ENCODE measurements at regions not wholly inside any gene's neighbourhood (a gene's known extent, or its start where the extent isn't known, plus 50 kb on each side); places are given as distances from the start of the nearest gene placed in this dataset.
"Not testable (repeated sequence)": the region's sequence is repeated elsewhere in the genome, so short reads cannot be mapped to it uniquely, and the experiment has no call there.

GRCh38 chr1:222057162-222057561 lies 315.3 kb upstream of the DUSP10 start:
- H3K9me3 ChIP-seq (ENCODE audit: control insufficient read depth in 1 of 2, low read length in 2 of 2), result no peaks in the 10 kb centered on the region
- H3K4me1 ChIP-seq (ENCODE audit: control insufficient read depth in 1 of 2, insufficient read depth in 2 of 2, low read length in 2 of 2), result no peaks in the 10 kb centered on the region
- H3K4me3 ChIP-seq (ENCODE audit: low read depth in 1 of 2, low read length in 2 of 2), result no peak overlapping the region
- H3K36me3 ChIP-seq (ENCODE audit: control insufficient read depth in 1 of 2, insufficient read depth in 2 of 2, low read length in 2 of 2), result no peaks in the 10 kb centered on the region
- H3K27ac ChIP-seq (ENCODE audit: low read length), result no peak overlapping the region
- no peaks in the 10 kb centered on the region for H3K27me3 ChIP-seq (ENCODE audit: low read depth, low read length)

DNA sequence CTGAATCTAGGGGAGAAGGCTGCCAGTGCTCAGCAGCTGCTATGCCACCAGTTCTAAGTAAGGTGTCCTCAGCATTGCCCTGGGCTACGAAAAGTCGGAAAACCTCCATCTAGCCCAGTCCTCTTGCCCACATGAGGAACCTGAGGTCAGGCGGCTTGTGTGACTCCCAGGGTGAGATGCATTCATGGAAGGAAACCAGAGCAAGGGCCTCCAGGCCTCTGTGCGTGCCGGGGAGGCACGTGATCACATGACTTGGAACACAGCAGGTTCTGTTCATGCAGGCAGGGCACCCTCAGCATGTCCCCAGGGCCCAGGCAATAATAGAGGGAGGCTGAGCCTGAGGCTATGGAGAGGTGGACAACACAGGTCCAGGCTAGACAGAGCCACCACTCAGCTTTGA lies 312.5 kb upstream of the DUSP10 start:
- H3K36me3 ChIP-seq (ENCODE audit: control insufficient read depth in 1 of 2, insufficient read depth in 2 of 2, low read length in 2 of 2), result no peaks in the 10 kb centered on the region
- H3K27me3 ChIP-seq (ENCODE audit: low read depth, low read length), result no peaks in the 10 kb centered on the region
- no peak overlapping the region for H3K27ac ChIP-seq (ENCODE audit: low read length)

DNA sequence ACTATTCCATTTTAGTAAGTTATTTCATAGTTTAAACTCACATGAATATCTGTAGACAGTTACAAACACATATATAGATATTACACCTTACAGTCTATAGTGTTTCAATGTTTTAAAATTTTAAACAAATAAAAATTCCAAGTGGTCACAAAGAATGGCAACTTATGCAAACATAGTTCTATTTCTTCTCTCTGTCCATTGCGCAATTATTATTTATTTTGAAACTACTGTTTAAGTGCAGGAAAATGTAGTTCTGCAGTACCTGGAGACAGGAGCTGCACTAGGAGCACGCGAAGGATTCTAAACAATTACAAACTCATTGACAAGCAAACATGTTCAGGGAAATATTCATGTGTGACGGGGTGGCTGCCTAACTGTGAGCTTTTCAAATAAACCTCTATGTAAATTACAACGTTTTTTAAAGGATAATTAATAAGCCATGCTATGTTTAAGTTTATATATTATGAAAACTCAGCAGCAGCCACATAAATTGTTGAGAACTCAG lies 312.0 kb upstream of the DUSP10 start:
- Histone ChIP-seq H3K4me1 (ENCODE audit: control insufficient read depth in 1 of 2, insufficient read depth in 2 of 2, low read length in 2 of 2) (no peaks in the 10 kb centered on the region), H3K4me3 (ENCODE audit: low read depth in 1 of 2, low read length in 2 of 2) (no peak overlapping the region), H3K36me3 (ENCODE audit: control insufficient read depth in 1 of 2, insufficient read depth in 2 of 2, low read length in 2 of 2) (no peaks in the 10 kb centered on the region), H3K27ac (ENCODE audit: low read length) (no peak overlapping the region), H3K27me3 (ENCODE audit: low read depth, low read length) (no peaks in the 10 kb centered on the region), H3K9me3 (ENCODE audit: control insufficient read depth in 1 of 2, low read length in 2 of 2) (no peaks in the 10 kb centered on the region)

More for the DNA sequence above, 312.5 kb upstream of the DUSP10 start:
- Histone ChIP-seq H3K9me3 (ENCODE audit: control insufficient read depth in 1 of 2, low read length in 2 of 2) (no peaks in the 10 kb centered on the region), H3K4me3 (ENCODE audit: low read depth in 1 of 2, low read length in 2 of 2) (no peak overlapping the region), H3K4me1 (ENCODE audit: control insufficient read depth in 1 of 2, insufficient read depth in 2 of 2, low read length in 2 of 2) (no peaks in the 10 kb centered on the region)

GRCh38 chr1:222051311-222051710 lies 309.4 kb upstream of the DUSP10 start:
- H3K27me3 ChIP-seq (ENCODE audit: low read depth, low read length); H3K4me1 ChIP-seq (ENCODE audit: control insufficient read depth in 1 of 2, insufficient read depth in 2 of 2, low read length in 2 of 2); H3K27ac ChIP-seq (ENCODE audit: low read length); H3K9me3 ChIP-seq (ENCODE audit: control insufficient read depth in 1 of 2, low read length in 2 of 2); H3K36me3 ChIP-seq (ENCODE audit: control insufficient read depth in 1 of 2, insufficient read depth in 2 of 2, low read length in 2 of 2); H3K4me3 ChIP-seq (ENCODE audit: low read depth in 1 of 2, low read length in 2 of 2): not testable (repeated sequence)

DNA sequence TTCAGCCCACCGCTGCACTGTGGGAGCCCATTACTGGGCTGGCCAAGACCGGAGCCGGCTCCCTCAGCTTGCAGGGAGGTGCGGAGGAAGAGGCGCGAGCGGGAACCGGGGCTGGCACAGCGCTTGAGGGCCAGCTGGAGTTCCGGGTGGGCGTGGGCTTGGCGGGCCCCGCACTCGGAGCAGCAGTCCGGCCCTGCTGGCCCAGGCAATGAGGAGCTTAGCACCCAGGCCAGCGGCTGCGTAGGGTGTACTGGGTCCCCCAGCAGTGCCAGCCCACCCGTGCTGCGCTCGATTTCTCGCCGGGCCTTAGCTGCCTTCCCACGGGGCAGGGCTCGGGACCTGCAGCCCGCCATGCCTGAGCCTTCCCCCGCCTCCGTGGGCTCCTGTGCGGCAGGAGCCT lies 307.8 kb upstream of the DUSP10 start:
- H3K4me3 ChIP-seq (ENCODE audit: low read depth in 1 of 2, low read length in 2 of 2); H3K36me3 ChIP-seq (ENCODE audit: control insufficient read depth in 1 of 2, insufficient read depth in 2 of 2, low read length in 2 of 2); H3K4me1 ChIP-seq (ENCODE audit: control insufficient read depth in 1 of 2, insufficient read depth in 2 of 2, low read length in 2 of 2); H3K27ac ChIP-seq (ENCODE audit: low read length); H3K9me3 ChIP-seq (ENCODE audit: control insufficient read depth in 1 of 2, low read length in 2 of 2); H3K27me3 ChIP-seq (ENCODE audit: low read depth, low read length): not testable (repeated sequence)

DNA sequence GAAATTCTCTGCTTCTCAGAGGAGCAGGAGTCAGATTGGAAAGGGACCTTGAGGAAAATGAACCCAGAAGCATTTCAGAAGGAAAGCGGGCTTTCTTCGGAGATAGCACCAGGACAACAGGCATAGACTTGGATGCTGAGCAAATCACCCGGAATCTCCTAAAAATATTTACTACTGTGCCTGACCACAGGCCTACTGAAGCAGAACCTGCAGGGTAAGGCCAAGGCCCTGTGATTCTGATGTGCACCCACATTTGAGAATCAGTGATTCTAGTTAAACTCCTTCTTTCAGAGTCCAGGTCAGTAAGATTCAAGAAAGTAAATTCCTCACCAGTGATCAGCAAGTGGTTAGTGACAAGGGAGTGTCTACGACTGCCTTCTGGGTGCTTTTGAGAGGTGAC lies 307.3 kb upstream of the DUSP10 start:
- Histone ChIP-seq H3K27ac (ENCODE audit: low read length) (no peak overlapping the region), H3K4me3 (ENCODE audit: low read depth in 1 of 2, low read length in 2 of 2) (no peak overlapping the region), H3K9me3 (ENCODE audit: control insufficient read depth in 1 of 2, low read length in 2 of 2) (no peaks in the 10 kb centered on the region), H3K27me3 (ENCODE audit: low read depth, low read length) (no peaks in the 10 kb centered on the region), H3K4me1 (ENCODE audit: control insufficient read depth in 1 of 2, insufficient read depth in 2 of 2, low read length in 2 of 2) (peaks cover 0 to 8% of the 10 kb centered on the region in 2 donors), H3K36me3 (ENCODE audit: control insufficient read depth in 1 of 2, insufficient read depth in 2 of 2, low read length in 2 of 2) (no peaks in the 10 kb centered on the region)

- Histone ChIP-seq H3K36me3 (ENCODE audit: control insufficient read depth in 1 of 2, insufficient read depth in 2 of 2, low read length in 2 of 2) (no peaks in the 10 kb centered on the region), H3K27ac (ENCODE audit: low read length) (no peak overlapping the region), H3K4me3 (ENCODE audit: low read depth in 1 of 2, low read length in 2 of 2) (no peak overlapping the region), H3K9me3 (ENCODE audit: control insufficient read depth in 1 of 2, low read length in 2 of 2) (no peaks in the 10 kb centered on the region), H3K27me3 (ENCODE audit: low read depth, low read length) (no peaks in the 10 kb centered on the region), H3K4me1 (ENCODE audit: control insufficient read depth in 1 of 2, insufficient read depth in 2 of 2, low read length in 2 of 2) (peaks cover 0 to 15% of the 10 kb centered on the region in 2 donors)
Observed at GRCh38 chr1:222048094-222048595, 306.3 kb upstream of the DUSP10 start.

DNA sequence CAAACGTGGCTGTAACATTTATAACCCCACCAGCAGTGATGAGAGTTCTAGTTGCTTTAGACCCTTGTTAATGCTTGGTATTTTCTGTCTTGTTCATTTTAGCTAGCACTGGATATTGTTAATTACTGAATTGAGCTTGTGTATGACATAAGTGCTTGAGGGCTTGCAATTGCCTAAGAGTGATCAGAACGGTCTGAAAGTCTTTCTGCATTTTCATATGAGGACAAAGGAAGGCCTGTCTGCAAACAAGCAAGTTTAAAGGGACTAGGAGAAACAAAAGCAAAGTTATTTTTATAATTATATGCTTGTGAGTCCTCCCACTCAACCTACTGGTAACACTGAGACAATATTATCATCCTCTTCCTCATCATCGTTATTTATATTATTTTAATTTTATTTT lies 305.5 kb upstream of the DUSP10 start:
- H3K27me3 ChIP-seq (ENCODE audit: low read depth, low read length), result no peaks in the 10 kb centered on the region
- H3K4me1 ChIP-seq (ENCODE audit: control insufficient read depth in 1 of 2, insufficient read depth in 2 of 2, low read length in 2 of 2), result peaks cover 0 to 16% of the 10 kb centered on the region in 2 donors
- no peaks in the 10 kb centered on the region for H3K36me3 ChIP-seq (ENCODE audit: control insufficient read depth in 1 of 2, insufficient read depth in 2 of 2, low read length in 2 of 2)
- no peaks in the 10 kb centered on the region for H3K9me3 ChIP-seq (ENCODE audit: control insufficient read depth in 1 of 2, low read length in 2 of 2)
- no peak overlapping the region for H3K4me3 ChIP-seq (ENCODE audit: low read depth in 1 of 2, low read length in 2 of 2)
- no peak overlapping the region for H3K27ac ChIP-seq (ENCODE audit: low read length)

DNA sequence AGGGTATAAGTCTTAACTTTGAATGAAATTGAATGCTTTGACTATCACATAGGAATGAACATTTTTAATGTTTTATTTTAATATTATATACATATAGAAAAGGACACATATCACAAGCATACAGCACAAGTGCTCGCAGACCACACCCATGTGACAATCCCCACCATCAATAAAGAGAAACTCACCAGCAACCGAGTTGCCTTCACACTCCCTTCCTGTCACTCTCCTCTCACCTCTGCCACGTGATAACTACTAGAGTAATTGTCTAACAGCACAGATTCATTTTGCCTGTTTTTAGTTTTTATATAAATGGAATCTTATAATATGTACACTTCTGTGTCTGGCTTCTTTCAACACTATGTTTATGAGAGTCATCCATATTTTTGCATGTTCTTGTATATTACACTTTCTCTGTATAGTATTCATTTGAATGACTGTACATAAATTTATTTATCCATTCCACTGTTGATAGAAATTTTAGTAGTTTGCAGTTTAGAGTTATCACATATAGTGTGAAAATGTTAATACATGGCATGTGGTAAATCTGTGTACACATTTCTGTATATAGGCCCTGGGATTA lies 304.9 kb upstream of the DUSP10 start:
- peaks cover 0 to 16% of the 10 kb centered on the region in 2 donors for H3K4me1 ChIP-seq (ENCODE audit: control insufficient read depth in 1 of 2, insufficient read depth in 2 of 2, low read length in 2 of 2)
- H3K27me3 ChIP-seq (ENCODE audit: low read depth, low read length), result no peaks in the 10 kb centered on the region
- H3K9me3 ChIP-seq (ENCODE audit: control insufficient read depth in 1 of 2, low read length in 2 of 2), result no peaks in the 10 kb centered on the region
- no peak overlapping the region for H3K4me3 ChIP-seq (ENCODE audit: low read depth in 1 of 2, low read length in 2 of 2)
- H3K27ac ChIP-seq (ENCODE audit: low read length), result no peak overlapping the region
- H3K36me3 ChIP-seq (ENCODE audit: control insufficient read depth in 1 of 2, insufficient read depth in 2 of 2, low read length in 2 of 2), result no peaks in the 10 kb centered on the region

DNA sequence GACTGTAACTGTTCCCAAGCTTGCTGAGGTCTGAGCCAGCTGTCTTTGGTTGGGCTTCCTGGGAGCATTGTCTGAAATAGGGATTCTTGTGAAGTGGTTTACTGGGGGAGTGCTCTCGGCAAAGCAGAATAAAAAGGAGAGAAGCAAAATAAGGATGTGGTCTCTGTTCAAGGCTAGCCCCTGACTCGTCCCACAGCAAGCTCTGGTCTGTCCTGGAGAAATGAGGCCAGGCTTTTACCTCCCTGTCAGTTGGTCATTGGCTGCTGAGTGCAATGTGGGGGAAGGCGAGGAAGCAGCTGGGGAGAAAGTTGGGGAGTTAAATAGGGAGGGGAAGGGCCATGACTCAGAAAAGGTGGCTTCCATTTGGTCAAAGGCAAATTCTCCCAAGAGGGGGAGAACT lies 303.9 kb upstream of the DUSP10 start:
- Histone ChIP-seq H3K9me3 (ENCODE audit: control insufficient read depth in 1 of 2, low read length in 2 of 2) (no peaks in the 10 kb centered on the region), H3K4me3 (ENCODE audit: low read depth in 1 of 2, low read length in 2 of 2) (no peak overlapping the region), H3K27ac (ENCODE audit: low read length) (no peak overlapping the region), H3K27me3 (ENCODE audit: low read depth, low read length) (no peaks in the 10 kb centered on the region), H3K36me3 (ENCODE audit: control insufficient read depth in 1 of 2, insufficient read depth in 2 of 2, low read length in 2 of 2) (no peaks in the 10 kb centered on the region), H3K4me1 (ENCODE audit: control insufficient read depth in 1 of 2, insufficient read depth in 2 of 2, low read length in 2 of 2) (peaks cover 0 to 16% of the 10 kb centered on the region in 2 donors)

DNA sequence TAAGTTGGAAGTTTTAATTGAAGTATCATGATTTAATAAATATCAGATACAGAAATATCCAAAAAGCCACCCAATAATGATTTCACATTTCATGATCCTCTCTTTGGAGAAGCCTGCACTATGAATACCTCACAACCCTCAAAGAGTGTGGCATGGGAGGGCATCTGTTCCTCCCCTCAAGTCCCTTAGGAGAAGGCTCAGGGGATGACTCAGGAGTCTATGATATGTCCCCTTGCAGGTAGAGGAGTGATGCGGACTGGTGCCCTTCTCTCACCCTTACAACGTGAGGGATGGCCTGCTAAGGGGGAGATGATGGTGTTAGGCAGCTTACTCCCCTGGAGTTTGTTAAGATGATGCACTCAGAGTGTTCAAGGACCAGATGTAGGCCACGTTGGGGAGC lies 303.3 kb upstream of the DUSP10 start:
- no peaks in the 10 kb centered on the region for H3K36me3 ChIP-seq (ENCODE audit: control insufficient read depth in 1 of 2, insufficient read depth in 2 of 2, low read length in 2 of 2)
- peaks cover 0 to 16% of the 10 kb centered on the region in 2 donors for H3K4me1 ChIP-seq (ENCODE audit: control insufficient read depth in 1 of 2, insufficient read depth in 2 of 2, low read length in 2 of 2)
- no peaks in the 10 kb centered on the region for H3K27me3 ChIP-seq (ENCODE audit: low read depth, low read length)
- H3K27ac ChIP-seq (ENCODE audit: low read length), result no peak overlapping the region
- no peaks in the 10 kb centered on the region for H3K9me3 ChIP-seq (ENCODE audit: control insufficient read depth in 1 of 2, low read length in 2 of 2)
- no peak overlapping the region for H3K4me3 ChIP-seq (ENCODE audit: low read depth in 1 of 2, low read length in 2 of 2)
